ENCODE measurements at regions not wholly inside any gene's neighbourhood (a gene's known extent, or its start where the extent isn't known, plus 50 kb on each side); places are given as distances from the start of the nearest gene placed in this dataset.

GRCh38 chr2:19742872-19743271 is 158.9 kb downstream of the TTC32 start:
- Histone ChIP-seq H3K9ac (ENCODE audit: low read length) (no peak overlapping the region), H3K9me2 (replicated peaks; ENCODE audit: low read length) (no peaks in the 10 kb centered on the region), H3F3A (ENCODE audit: low read length, unreplicated experiment) (no peaks in the 10 kb centered on the region), H3K36me3 (ENCODE audit: low read depth, low read length) (no peaks in the 10 kb centered on the region), H3K4me3 (ENCODE audit: low read length) (no peak overlapping the region), H3K4me2 (ENCODE audit: low read length) (no peak overlapping the region), H2AFZ (ENCODE audit: low read length) (no peak overlapping the region), H4K20me1 (ENCODE audit: low read length) (no peaks in the 10 kb centered on the region), H3K9me3 (ENCODE audit: low read length) (no peaks in the 10 kb centered on the region), H3K27ac (ENCODE audit: low read length) (no peak overlapping the region), H3K27me3 (ENCODE audit: low read length) (no peaks in the 10 kb centered on the region), H3K79me2 (ENCODE audit: low read length) (no peaks in the 10 kb centered on the region), H3K4me1 (ENCODE audit: insufficient read depth, low read length) (no peaks in the 10 kb centered on the region)
- POLR2A ChIA-PET (ENCODE audit: unreplicated experiment), result no interaction called here
- no peak for ATAC-seq
- DNase-seq, result no peak
- no peak for TF ChIP-seq EZH2 (IDR thresholded peaks at IDR 0.05; ENCODE audit: low read length, unreplicated experiment)
- TF ChIP-seq CTCF (conservative IDR thresholded peaks at IDR 0.05; ENCODE audit: low read depth, low read length), result no peak
- TF ChIP-seq EZH2phosphoT487 (IDR thresholded peaks at IDR 0.05; ENCODE audit: borderline replicate concordance, low read length), result no peak
- intact Hi-C loops (cut with micrococcal nuclease), result no loop called here
- no TSS peak for BruUV-seq (replicated peaks)
- CTCF ChIA-PET, result no interaction called here

- H2AFZ ChIP-seq (ENCODE audit: low read length), result no peak overlapping the region
- no peaks in the 10 kb centered on the region for H3K79me2 ChIP-seq (ENCODE audit: low read length)
- H3K27me3 ChIP-seq (ENCODE audit: low read length), result no peaks in the 10 kb centered on the region
- POLR2A ChIA-PET (ENCODE audit: unreplicated experiment), result no interaction called here
- no peak for ATAC-seq
- CTCF ChIA-PET, result no interaction called here
- DNase-seq, result no peak
- H3K9ac ChIP-seq (ENCODE audit: low read length), result no peak overlapping the region
- intact Hi-C loops (cut with micrococcal nuclease), result no loop called here
- H3K4me1 ChIP-seq (ENCODE audit: insufficient read depth, low read length), result no peaks in the 10 kb centered on the region
- no peaks in the 10 kb centered on the region for H3K9me3 ChIP-seq (ENCODE audit: low read length)
- TF ChIP-seq EZH2 (IDR thresholded peaks at IDR 0.05; ENCODE audit: low read length, unreplicated experiment) (no peak), CTCF (conservative IDR thresholded peaks at IDR 0.05; ENCODE audit: low read depth, low read length) (no peak), EZH2phosphoT487 (IDR thresholded peaks at IDR 0.05; ENCODE audit: borderline replicate concordance, low read length) (no peak)
- H3K9me2 ChIP-seq (replicated peaks; ENCODE audit: low read length), result no peaks in the 10 kb centered on the region
- no TSS peak for BruUV-seq (replicated peaks)
- no peak overlapping the region for H3K4me2 ChIP-seq (ENCODE audit: low read length)
- H4K20me1 ChIP-seq (ENCODE audit: low read length), result no peaks in the 10 kb centered on the region
- H3K27ac ChIP-seq (ENCODE audit: low read length), result no peak overlapping the region
- no peak overlapping the region for H3K4me3 ChIP-seq (ENCODE audit: low read length)
- no peaks in the 10 kb centered on the region for H3F3A ChIP-seq (ENCODE audit: low read length, unreplicated experiment)
- H3K36me3 ChIP-seq (ENCODE audit: low read depth, low read length), result no peaks in the 10 kb centered on the region
These were observed 162.5 kb downstream of the TTC32 start for GRCh38 chr2:19739256-19739655.

- Histone ChIP-seq H3F3A (ENCODE audit: low read length, unreplicated experiment) (no peaks in the 10 kb centered on the region), H3K4me2 (ENCODE audit: low read length) (no peak overlapping the region), H3K9ac (ENCODE audit: low read length) (no peak overlapping the region), H3K4me1 (ENCODE audit: insufficient read depth, low read length) (no peaks in the 10 kb centered on the region), H3K79me2 (ENCODE audit: low read length) (no peaks in the 10 kb centered on the region), H3K36me3 (ENCODE audit: low read depth, low read length) (no peaks in the 10 kb centered on the region), H2AFZ (ENCODE audit: low read length) (no peak overlapping the region), H3K9me3 (ENCODE audit: low read length) (no peaks in the 10 kb centered on the region), H3K9me2 (replicated peaks; ENCODE audit: low read length) (no peaks in the 10 kb centered on the region), H4K20me1 (ENCODE audit: low read length) (no peaks in the 10 kb centered on the region), H3K27me3 (ENCODE audit: low read length) (no peaks in the 10 kb centered on the region), H3K27ac (ENCODE audit: low read length) (no peak overlapping the region), H3K4me3 (ENCODE audit: low read length) (no peak overlapping the region)
- no TSS peak for BruUV-seq (replicated peaks)
- no peak for ATAC-seq
- intact Hi-C loops (cut with micrococcal nuclease), result no loop called here
- no peak for TF ChIP-seq EZH2phosphoT487 (IDR thresholded peaks at IDR 0.05; ENCODE audit: borderline replicate concordance, low read length)
- TF ChIP-seq EZH2 (IDR thresholded peaks at IDR 0.05; ENCODE audit: low read length, unreplicated experiment), result no peak
- TF ChIP-seq CTCF (conservative IDR thresholded peaks at IDR 0.05; ENCODE audit: low read depth, low read length), result no peak
- POLR2A ChIA-PET (ENCODE audit: unreplicated experiment), result no interaction called here
- DNase-seq, result no peak
- CTCF ChIA-PET, result no interaction called here
These were observed 163.1 kb downstream of the TTC32 start for GRCh38 chr2:19738707-19739106.

All from PC-3 (cell line).